ENCODE measurements at regions not wholly inside any gene's neighbourhood (a gene's known extent, or its start where the extent isn't known, plus 50 kb on each side); places are given as distances from the start of the nearest gene placed in this dataset.

DNA sequence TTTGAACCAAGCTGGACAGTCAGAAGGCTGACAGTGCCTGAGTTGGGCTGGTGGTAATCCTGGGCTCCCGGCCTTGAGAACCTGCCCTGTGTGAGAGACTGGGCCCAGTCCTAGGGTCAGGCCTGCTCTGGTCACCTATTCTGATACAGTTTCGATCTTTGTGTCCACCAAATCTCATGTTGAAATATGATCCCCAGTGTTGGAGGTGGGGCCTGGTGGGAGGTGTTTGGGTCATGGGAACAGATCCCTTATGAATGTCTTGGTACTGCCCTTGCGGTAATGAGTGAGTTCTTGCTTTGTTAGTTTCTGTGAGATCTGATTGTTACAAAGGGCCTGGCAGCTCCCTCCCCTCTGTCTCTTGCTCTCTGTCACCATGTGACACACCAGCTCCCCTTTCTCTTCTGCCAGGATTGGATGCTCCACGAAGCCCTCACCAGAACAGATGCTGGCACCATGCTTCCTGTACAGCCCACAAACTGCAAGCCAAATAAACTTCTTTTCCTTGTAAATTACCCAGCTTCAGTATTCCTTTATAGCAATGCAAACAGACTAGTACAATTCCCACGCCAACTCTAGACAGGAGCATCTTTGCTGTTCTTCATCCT lies 111.8 kb upstream of the ZNF438 start:
- H3K4me2 ChIP-seq (ENCODE audit: low read depth, low read length) = no peak overlapping the region
- 14% methylated on average over 4 of the region's 5 CpGs for WGBS (ENCODE audit: low lambda C conversion rate)
- H2AFZ ChIP-seq (ENCODE audit: low read length) = no peak overlapping the region
- no TSS peak for BruUV-seq (replicated peaks)
- intact Hi-C loops (cut with micrococcal nuclease; ENCODE audit: unreplicated experiment) (no loop called here), in situ Hi-C loops (cut with HindIII; ENCODE audit: extremely low pct_ligation_motif_present, low pct_unique_long_range_greater_than_20kb) (no loop called here)
- DNase-seq (ENCODE audit: low spot score) = no peak
- ChIA-PET POLR2A (no interaction called here), CTCF (ENCODE audit: low intra/inter-chr PET ratio, low total read pairs) (no interaction called here)
- peaks cover 0 to 6% of the 10 kb centered on the region in 2 experiments; a peak in 2 of 5 replicates for H3K27me3 ChIP-seq (ENCODE audit: control insufficient read depth in 1 of 2, insufficient read depth in 2 of 2, low read length in 2 of 2)
- H3K9ac ChIP-seq (ENCODE audit: insufficient read depth, low read depth, low read length) = no peak overlapping the region
- H3K4me3 ChIP-seq (replicated peaks in 1 of 3; ENCODE audit: insufficient read depth in 1 of 3, low read depth in 2 of 3, low read length in 3 of 3) = no peak overlapping the region
- H4K20me1 ChIP-seq (ENCODE audit: insufficient read depth, low read length) = no peaks in the 10 kb centered on the region
- ATAC-seq = no peak
- TF ChIP-seq ZBTB7A (CRISPR knock-in tag; IDR thresholded peaks at IDR 0.05) (no peak), PHF21A (CRISPR knock-in tag; IDR thresholded peaks at IDR 0.05) (no peak), SP140L (CRISPR knock-in tag; IDR thresholded peaks at IDR 0.05; ENCODE audit: borderline replicate concordance) (no peak)
- TF ChIP-seq, protein P1, sequence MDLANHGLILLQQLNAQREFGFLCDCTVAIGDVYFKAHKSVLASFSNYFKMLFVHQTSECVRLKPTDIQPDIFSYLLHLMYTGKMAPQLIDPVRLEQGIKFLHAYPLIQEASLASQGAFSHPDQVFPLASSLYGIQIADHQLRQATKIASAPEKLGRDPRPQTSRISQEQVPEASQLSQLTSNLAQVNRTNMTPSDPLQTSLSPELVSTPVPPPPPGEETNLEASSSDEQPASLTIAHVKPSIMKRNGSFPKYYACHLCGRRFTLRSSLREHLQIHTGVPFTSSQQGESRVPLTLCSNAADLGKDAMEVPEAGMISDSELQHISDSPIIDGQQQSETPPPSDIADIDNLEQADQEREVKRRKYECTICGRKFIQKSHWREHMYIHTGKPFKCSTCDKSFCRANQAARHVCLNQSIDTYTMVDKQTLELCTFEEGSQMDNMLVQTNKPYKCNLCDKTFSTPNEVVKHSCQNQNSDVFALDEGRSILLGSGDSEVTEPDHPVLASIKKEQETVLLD (CRISPR knock-in tag; IDR thresholded peaks at IDR 0.05; ENCODE audit: low read depth) = no peak
- H3K36me3 ChIP-seq (replicated peaks in 1 of 2; ENCODE audit: control insufficient read depth in 1 of 2, insufficient read depth in 2 of 2, low read length in 2 of 2) = no peaks in the 10 kb centered on the region
- H3K4me1 ChIP-seq (ENCODE audit: insufficient read depth, low read length) = no peaks in the 10 kb centered on the region
- no peak for FAIRE-seq
- H3K79me2 ChIP-seq (ENCODE audit: insufficient read depth, low read length) = no peaks in the 10 kb centered on the region
- no peak overlapping the region for H3K27ac ChIP-seq (ENCODE audit: extremely low read length, insufficient read depth, low read length)
- no peaks in the 10 kb centered on the region for H3K9me3 ChIP-seq (ENCODE audit: low read length)

GRCh38 chr10:31145986-31146385 lies 114.3 kb upstream of the ZNF438 start:
- no peaks in the 10 kb centered on the region for H3K79me2 ChIP-seq (ENCODE audit: insufficient read depth, low read length)
- H3K9ac ChIP-seq (ENCODE audit: insufficient read depth, low read depth, low read length) = no peak overlapping the region
- ChIA-PET CTCF (ENCODE audit: low intra/inter-chr PET ratio, low total read pairs) (no interaction called here), POLR2A (no interaction called here)
- H3K27ac ChIP-seq (ENCODE audit: extremely low read length, insufficient read depth, low read length) = no peak overlapping the region
- no peaks in the 10 kb centered on the region for H3K36me3 ChIP-seq (replicated peaks in 1 of 2; ENCODE audit: control insufficient read depth in 1 of 2, insufficient read depth in 2 of 2, low read length in 2 of 2)
- H3K27me3 ChIP-seq (ENCODE audit: control insufficient read depth in 1 of 2, insufficient read depth in 2 of 2, low read length in 2 of 2) = peaks cover 0 to 6% of the 10 kb centered on the region in 2 experiments; a peak in 2 of 5 replicates
- no peak overlapping the region for H3K4me3 ChIP-seq (replicated peaks in 1 of 3; ENCODE audit: insufficient read depth in 1 of 3, low read depth in 2 of 3, low read length in 3 of 3)
- in situ Hi-C loops (cut with HindIII; ENCODE audit: extremely low pct_ligation_motif_present, low pct_unique_long_range_greater_than_20kb) (no loop called here), intact Hi-C loops (cut with micrococcal nuclease; ENCODE audit: unreplicated experiment) (no loop called here)
- BruUV-seq (replicated peaks) = no TSS peak
- H3K9me3 ChIP-seq (ENCODE audit: low read length) = no peaks in the 10 kb centered on the region
- H3K4me1 ChIP-seq (ENCODE audit: insufficient read depth, low read length) = no peaks in the 10 kb centered on the region
- no peak overlapping the region for H3K4me2 ChIP-seq (ENCODE audit: low read depth, low read length)
- no peaks in the 10 kb centered on the region for H4K20me1 ChIP-seq (ENCODE audit: insufficient read depth, low read length)
- ATAC-seq (no peak), FAIRE-seq (no peak), DNase-seq (ENCODE audit: low spot score) (no peak)
- no peak overlapping the region for H2AFZ ChIP-seq (ENCODE audit: low read length)
- WGBS (ENCODE audit: low lambda C conversion rate) = 53% methylated on average over 4 of the region's 5 CpGs
- TF ChIP-seq ZBTB25 (CRISPR knock-in tag; IDR thresholded peaks at IDR 0.05) = no peak
- TF ChIP-seq NR2F1 (CRISPR knock-in tag; IDR thresholded peaks at IDR 0.05) = no peak
- TF ChIP-seq ATF2 (CRISPR knock-in tag; IDR thresholded peaks at IDR 0.05) = no peak
- TF ChIP-seq, protein P2, sequence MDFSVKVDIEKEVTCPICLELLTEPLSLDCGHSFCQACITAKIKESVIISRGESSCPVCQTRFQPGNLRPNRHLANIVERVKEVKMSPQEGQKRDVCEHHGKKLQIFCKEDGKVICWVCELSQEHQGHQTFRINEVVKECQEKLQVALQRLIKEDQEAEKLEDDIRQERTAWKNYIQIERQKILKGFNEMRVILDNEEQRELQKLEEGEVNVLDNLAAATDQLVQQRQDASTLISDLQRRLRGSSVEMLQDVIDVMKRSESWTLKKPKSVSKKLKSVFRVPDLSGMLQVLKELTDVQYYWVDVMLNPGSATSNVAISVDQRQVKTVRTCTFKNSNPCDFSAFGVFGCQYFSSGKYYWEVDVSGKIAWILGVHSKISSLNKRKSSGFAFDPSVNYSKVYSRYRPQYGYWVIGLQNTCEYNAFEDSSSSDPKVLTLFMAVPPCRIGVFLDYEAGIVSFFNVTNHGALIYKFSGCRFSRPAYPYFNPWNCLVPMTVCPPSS (IDR thresholded peaks at IDR 0.05) = no peak
- no peak for TF ChIP-seq SRSF1 (optimal IDR thresholded peaks at IDR 0.05; ENCODE audit: low read depth, low read length)
- no peak for TF ChIP-seq POLR2A (IDR thresholded peaks at IDR 0.05; ENCODE audit: insufficient read depth in 1 of 2, low read depth in 2 of 2, low read length in 2 of 2)
- TF ChIP-seq ZKSCAN5 (CRISPR knock-in tag; IDR thresholded peaks at IDR 0.05) = no peak
- TF ChIP-seq KDM3A (CRISPR knock-in tag; IDR thresholded peaks at IDR 0.05; ENCODE audit: low read depth) = no peak
- TF ChIP-seq AGO2 (optimal IDR thresholded peaks at IDR 0.05; ENCODE audit: low read depth, low read length) = no peak
- TF ChIP-seq FOXA3 (CRISPR knock-in tag; IDR thresholded peaks at IDR 0.05) = no peak
- TF ChIP-seq JDP2 (CRISPR knock-in tag; IDR thresholded peaks at IDR 0.05; ENCODE audit: borderline replicate concordance) = no peak
